A549 (cell line): ENCODE measurements at regions not wholly inside any gene's neighbourhood (a gene's known extent, or its start where the extent isn't known, plus 50 kb on each side); places are given as distances from the start of the nearest gene placed in this dataset.

ENCODE experiments used
- CHD2 ChIP-seq: fragments of 150-350 bp; IDR thresholded peaks from 2 replicates; pipeline ENCODE4 v1.6.1; 2014; ENCODE audit warnings: low read length; ENCODE audit not compliant: partially characterized antibody
- CTCF ChIP-seq: fragments of >200 bp; sonication (Bioruptor Twin); formaldehyde crosslinking; IDR thresholded peaks from 3 replicates; pipeline ENCODE4 v1.5.1; 2016
- EHMT2 ChIP-seq: fragments of 200-600 bp; sonication (generic); IDR thresholded peaks from 2 replicates; pipeline ENCODE4 v1.6.1; 2016; ENCODE audit warnings: antibody characterized with exemption, low read depth, mild to moderate bottlenecking, moderate library complexity
- EP300 ChIP-seq, 2 experiments: fragments of >200 bp; sonication (Bioruptor Twin); formaldehyde crosslinking; IDR thresholded peaks; 2 replicates in 1 of 2; 3 replicates in 1 of 2; pipeline ENCODE4 v1.6.1; 2016 to 2017
- FOXS1 ChIP-seq: fragments of 250-450 bp; sonication (Bioruptor Pico); IDR thresholded peaks from 2 replicates; pipeline ENCODE4 v1.5.0; 2020; ENCODE audit warnings: mild to moderate bottlenecking, moderate library complexity
- JUN ChIP-seq, 2 experiments: fragments of >200 bp; sonication (Bioruptor Twin); formaldehyde crosslinking; IDR thresholded peaks; 2 replicates in 1 of 2; 3 replicates in 1 of 2; pipeline ENCODE4 v1.6.1; 2016 to 2017
- PBX3 ChIP-seq: IDR thresholded peaks from 2 replicates; pipeline ENCODE4 v1.6.1; 2012
- PHF8 ChIP-seq: fragments of 200-600 bp; sonication (generic); IDR thresholded peaks from 2 replicates; pipeline ENCODE4 v1.6.1; 2016; ENCODE audit warnings: low read depth, mild to moderate bottlenecking, antibody characterized with exemption, moderate library complexity, borderline replicate concordance
- REST ChIP-seq: fragments of 200-600 bp; sonication (generic); IDR thresholded peaks from 2 replicates; pipeline ENCODE4 v1.6.1; 2016; ENCODE audit warnings: antibody characterized with exemption, mild to moderate bottlenecking, moderate library complexity
- TP53 ChIP-seq: fragments of 250-450 bp; sonication (Bioruptor Pico); IDR thresholded peaks from 2 replicates; pipeline ENCODE4 v1.5.0; 2021; ENCODE audit warnings: mild to moderate bottlenecking, moderate library complexity
- TF ChIP-seq, protein P1 (sequence below): fragments of 450-650 bp; IDR thresholded peaks from 2 replicates; pipeline ENCODE4 v1.6.1; 2014; ENCODE audit warnings: antibody characterized with exemption
- TF ChIP-seq, protein P2 (sequence below): IDR thresholded peaks from 2 replicates; pipeline ENCODE4 v1.6.1; 2012

GRCh38 chr10:21368728-21369425, 156.6 kb downstream of the SKIDA1 start:
- no peak for TF ChIP-seq TP53 (CRISPR knock-in tag)
- TF ChIP-seq EP300 (IDR thresholded peaks at IDR 0.05) = no peak
- TF ChIP-seq PBX3 = no peak
- TF ChIP-seq, protein P1, sequence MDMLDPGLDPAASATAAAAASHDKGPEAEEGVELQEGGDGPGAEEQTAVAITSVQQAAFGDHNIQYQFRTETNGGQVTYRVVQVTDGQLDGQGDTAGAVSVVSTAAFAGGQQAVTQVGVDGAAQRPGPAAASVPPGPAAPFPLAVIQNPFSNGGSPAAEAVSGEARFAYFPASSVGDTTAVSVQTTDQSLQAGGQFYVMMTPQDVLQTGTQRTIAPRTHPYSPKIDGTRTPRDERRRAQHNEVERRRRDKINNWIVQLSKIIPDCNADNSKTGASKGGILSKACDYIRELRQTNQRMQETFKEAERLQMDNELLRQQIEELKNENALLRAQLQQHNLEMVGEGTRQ = no peak
- no peak for TF ChIP-seq CTCF
- no peak for TF ChIP-seq JUN (IDR thresholded peaks at IDR 0.05)
- no peak for TF ChIP-seq PHF8
- TF ChIP-seq CHD2 = no peak
- TF ChIP-seq, protein P2, sequence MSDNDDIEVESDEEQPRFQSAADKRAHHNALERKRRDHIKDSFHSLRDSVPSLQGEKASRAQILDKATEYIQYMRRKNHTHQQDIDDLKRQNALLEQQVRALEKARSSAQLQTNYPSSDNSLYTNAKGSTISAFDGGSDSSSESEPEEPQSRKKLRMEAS = no peak
- no peak for TF ChIP-seq EHMT2
- no peak for TF ChIP-seq FOXS1 (CRISPR knock-in tag)
- no peak for TF ChIP-seq REST
